ENCODE measurements at regions not wholly inside any gene's neighbourhood (a gene's known extent, or its start where the extent isn't known, plus 50 kb on each side); places are given as distances from the start of the nearest gene placed in this dataset.

GRCh38 chr15:26294059-26294689 lies 431.0 kb upstream of the ATP10A start:
- Histone ChIP-seq H2BK5ac (ENCODE audit: low read length) (no peak overlapping the region), H3K79me1 (ENCODE audit: low read length) (no peaks in the 10 kb centered on the region), H3K23ac (ENCODE audit: low read length) (no peak overlapping the region), H2BK15ac (replicated peaks; ENCODE audit: low read depth) (no peak overlapping the region), H2BK120ac (ENCODE audit: low read depth, low read length) (no peak overlapping the region), H3K79me2 (ENCODE audit: control insufficient read depth, insufficient read depth, low read length) (no peaks in the 10 kb centered on the region), H4K8ac (ENCODE audit: low read depth, low read length) (no peak overlapping the region), H4K5ac (ENCODE audit: low read length) (no peak overlapping the region), H3K27me3 (ENCODE audit: insufficient read depth, low read length, poor library complexity) (no peaks in the 10 kb centered on the region), H3K4me2 (ENCODE audit: low read length) (no peak overlapping the region), H2AK5ac (ENCODE audit: low read length) (no peak overlapping the region), H3K9ac (ENCODE audit: low read length) (no peak overlapping the region), H3K56ac (ENCODE audit: low read length) (no peak overlapping the region), H3K18ac (ENCODE audit: low read length) (no peak overlapping the region), H3K4me3 (ENCODE audit: low read length) (no peak overlapping the region), H3K4me1 (ENCODE audit: control insufficient read depth, low read depth, low read length) (no peaks in the 10 kb centered on the region), H3K4ac (ENCODE audit: low read depth, low read length) (no peak overlapping the region), H3K36me3 (ENCODE audit: control insufficient read depth, insufficient read depth, low read length) (no peaks in the 10 kb centered on the region), H3K27ac (ENCODE audit: low read depth, low read length) (no peak overlapping the region)
- DNase-seq = peak; percentile 85
- no CpG with 5 or more reads among the region's 5 CpGs for WGBS (ENCODE audit: extremely low coverage, insufficient coverage, low lambda C conversion rate)

GRCh38 chr15:26287381-26287780 lies 424.3 kb upstream of the ATP10A start:
- Histone ChIP-seq H3K27me3 (ENCODE audit: insufficient read depth, low read length, poor library complexity) (no peaks in the 10 kb centered on the region), H3K27ac (ENCODE audit: low read depth, low read length) (no peak overlapping the region), H3K4ac (ENCODE audit: low read depth, low read length) (no peak overlapping the region), H4K5ac (ENCODE audit: low read length) (no peak overlapping the region), H3K4me1 (ENCODE audit: control insufficient read depth, low read depth, low read length) (no peaks in the 10 kb centered on the region), H3K36me3 (ENCODE audit: control insufficient read depth, insufficient read depth, low read length) (no peaks in the 10 kb centered on the region), H3K79me2 (ENCODE audit: control insufficient read depth, insufficient read depth, low read length) (no peaks in the 10 kb centered on the region), H3K4me2 (ENCODE audit: low read length) (no peak overlapping the region), H2AK5ac (ENCODE audit: low read length) (no peak overlapping the region), H3K56ac (ENCODE audit: low read length) (no peak overlapping the region), H3K79me1 (ENCODE audit: low read length) (no peaks in the 10 kb centered on the region), H3K23ac (ENCODE audit: low read length) (no peak overlapping the region), H2BK120ac (ENCODE audit: low read depth, low read length) (no peak overlapping the region), H2BK15ac (replicated peaks; ENCODE audit: low read depth) (no peak overlapping the region), H3K18ac (ENCODE audit: low read length) (no peak overlapping the region), H4K8ac (ENCODE audit: low read depth, low read length) (no peak overlapping the region), H3K4me3 (ENCODE audit: low read length) (no peak overlapping the region), H2BK5ac (ENCODE audit: low read length) (no peak overlapping the region), H3K9ac (ENCODE audit: low read length) (no peak overlapping the region)
- peak; percentile 7 for DNase-seq

GRCh38 chr15:26280281-26280680 lies 417.2 kb upstream of the ATP10A start:
- no peaks in the 10 kb centered on the region for H3K79me2 ChIP-seq (ENCODE audit: control insufficient read depth, insufficient read depth, low read length)
- H3K18ac ChIP-seq (ENCODE audit: low read length) = no peak overlapping the region
- H3K9ac ChIP-seq (ENCODE audit: low read length) = no peak overlapping the region
- H4K5ac ChIP-seq (ENCODE audit: low read length) = no peak overlapping the region
- no peak overlapping the region for H2AK5ac ChIP-seq (ENCODE audit: low read length)
- H2BK5ac ChIP-seq (ENCODE audit: low read length) = no peak overlapping the region
- no peak overlapping the region for H3K27ac ChIP-seq (ENCODE audit: low read depth, low read length)
- no peak overlapping the region for H3K23ac ChIP-seq (ENCODE audit: low read length)
- no peak overlapping the region for H2BK15ac ChIP-seq (replicated peaks; ENCODE audit: low read depth)
- H3K4me2 ChIP-seq (ENCODE audit: low read length) = no peak overlapping the region
- no peaks in the 10 kb centered on the region for H3K27me3 ChIP-seq (ENCODE audit: insufficient read depth, low read length, poor library complexity)
- no peaks in the 10 kb centered on the region for H3K4me1 ChIP-seq (ENCODE audit: control insufficient read depth, low read depth, low read length)
- H3K56ac ChIP-seq (ENCODE audit: low read length) = no peak overlapping the region
- H3K4me3 ChIP-seq (ENCODE audit: low read length) = no peak overlapping the region
- H3K79me1 ChIP-seq (ENCODE audit: low read length) = no peaks in the 10 kb centered on the region
- H3K36me3 ChIP-seq (ENCODE audit: control insufficient read depth, insufficient read depth, low read length) = no peaks in the 10 kb centered on the region
- no peak overlapping the region for H4K8ac ChIP-seq (ENCODE audit: low read depth, low read length)
- no peak for DNase-seq
- no CpG with 5 or more reads among the region's 1 CpG for WGBS (ENCODE audit: extremely low coverage, insufficient coverage, low lambda C conversion rate)
- no peak overlapping the region for H3K4ac ChIP-seq (ENCODE audit: low read depth, low read length)
- H2BK120ac ChIP-seq (ENCODE audit: low read depth, low read length) = no peak overlapping the region

- H3K79me1 ChIP-seq (ENCODE audit: low read length) = no peaks in the 10 kb centered on the region
- no peak overlapping the region for H3K18ac ChIP-seq (ENCODE audit: low read length)
- no peaks in the 10 kb centered on the region for H3K36me3 ChIP-seq (ENCODE audit: control insufficient read depth, insufficient read depth, low read length)
- WGBS (ENCODE audit: extremely low coverage, insufficient coverage, low lambda C conversion rate) = no CpG with 5 or more reads among the region's 6 CpGs
- no peaks in the 10 kb centered on the region for H3K79me2 ChIP-seq (ENCODE audit: control insufficient read depth, insufficient read depth, low read length)
- H2AK5ac ChIP-seq (ENCODE audit: low read length) = no peak overlapping the region
- no peaks in the 10 kb centered on the region for H3K27me3 ChIP-seq (ENCODE audit: insufficient read depth, low read length, poor library complexity)
- no peak for DNase-seq
- no peak overlapping the region for H3K4me3 ChIP-seq (ENCODE audit: low read length)
- H3K4me2 ChIP-seq (ENCODE audit: low read length) = no peak overlapping the region
- no peak overlapping the region for H3K9ac ChIP-seq (ENCODE audit: low read length)
- H2BK120ac ChIP-seq (ENCODE audit: low read depth, low read length) = no peak overlapping the region
- H4K5ac ChIP-seq (ENCODE audit: low read length) = no peak overlapping the region
- H3K4ac ChIP-seq (ENCODE audit: low read depth, low read length) = no peak overlapping the region
- no peak overlapping the region for H3K23ac ChIP-seq (ENCODE audit: low read length)
- H3K56ac ChIP-seq (ENCODE audit: low read length) = no peak overlapping the region
- H3K4me1 ChIP-seq (ENCODE audit: control insufficient read depth, low read depth, low read length) = no peaks in the 10 kb centered on the region
- H3K27ac ChIP-seq (ENCODE audit: low read depth, low read length) = no peak overlapping the region
- H4K8ac ChIP-seq (ENCODE audit: low read depth, low read length) = no peak overlapping the region
- H2BK5ac ChIP-seq (ENCODE audit: low read length) = no peak overlapping the region
- H2BK15ac ChIP-seq (replicated peaks; ENCODE audit: low read depth) = no peak overlapping the region
Observed at GRCh38 chr15:26261966-26262365, 398.8 kb upstream of the ATP10A start.

DNA sequence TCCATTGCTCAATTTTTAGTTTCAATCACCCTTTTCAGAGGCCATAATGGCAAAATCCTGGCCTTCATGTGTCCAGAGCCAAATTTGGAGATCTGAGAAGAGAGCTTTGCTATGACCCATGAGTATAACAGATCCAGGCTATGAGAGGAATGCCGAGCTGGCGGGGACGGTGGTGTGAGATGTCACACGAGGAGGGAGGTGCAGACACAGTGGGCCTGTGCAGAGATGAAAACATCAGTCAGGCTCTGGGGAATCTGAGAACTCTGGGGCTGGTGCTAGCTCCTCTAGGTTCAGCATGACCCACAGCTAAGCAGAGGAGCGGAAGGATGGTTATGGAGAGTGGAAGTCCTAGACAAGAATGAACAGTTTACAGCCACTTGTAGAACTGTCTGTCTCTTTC lies 398.3 kb upstream of the ATP10A start:
- Histone ChIP-seq H3K79me1 (ENCODE audit: low read length) (no peaks in the 10 kb centered on the region), H3K27me3 (ENCODE audit: insufficient read depth, low read length, poor library complexity) (no peaks in the 10 kb centered on the region), H2BK120ac (ENCODE audit: low read depth, low read length) (no peak overlapping the region)

DNA sequence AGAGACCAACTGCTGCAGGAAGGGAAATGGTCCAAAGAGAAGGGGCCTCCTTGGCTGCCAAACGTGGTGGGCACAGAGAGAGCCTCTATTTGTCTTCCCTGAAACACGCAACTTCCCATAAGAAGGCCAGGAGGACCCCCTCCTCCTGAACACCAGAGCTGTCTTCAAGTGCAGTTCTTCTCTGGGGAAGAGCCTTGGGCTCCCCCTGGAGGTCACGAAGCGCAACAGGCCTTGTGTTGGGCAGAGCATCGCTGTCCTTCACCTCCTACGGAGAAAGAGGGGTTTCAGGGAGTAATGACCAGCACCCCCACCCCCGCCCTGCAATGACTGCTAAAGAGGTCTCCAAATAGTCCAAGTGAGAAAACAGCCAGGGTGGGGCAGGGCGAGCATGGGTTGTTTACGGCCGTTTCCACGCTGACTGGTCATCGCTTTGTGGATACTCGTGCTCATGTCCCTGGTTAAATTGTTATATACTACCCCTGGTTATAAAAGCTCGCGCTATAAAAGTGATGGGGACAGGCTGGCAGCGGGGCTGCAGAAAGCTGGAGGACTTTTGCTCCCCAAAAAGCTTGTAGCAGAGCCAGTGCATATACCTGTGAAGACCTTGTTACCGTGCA lies 397.5 kb upstream of the ATP10A start:
- Histone ChIP-seq H3K9ac (ENCODE audit: low read length) (no peak overlapping the region), H3K36me3 (ENCODE audit: control insufficient read depth, insufficient read depth, low read length) (no peaks in the 10 kb centered on the region), H3K79me1 (ENCODE audit: low read length) (no peaks in the 10 kb centered on the region), H2BK120ac (ENCODE audit: low read depth, low read length) (no peak overlapping the region), H2BK15ac (replicated peaks; ENCODE audit: low read depth) (no peak overlapping the region), H3K27me3 (ENCODE audit: insufficient read depth, low read length, poor library complexity) (no peaks in the 10 kb centered on the region), H3K79me2 (ENCODE audit: control insufficient read depth, insufficient read depth, low read length) (no peaks in the 10 kb centered on the region), H3K4me2 (ENCODE audit: low read length) (no peak overlapping the region), H2BK5ac (ENCODE audit: low read length) (no peak overlapping the region), H3K4ac (ENCODE audit: low read depth, low read length) (no peak overlapping the region), H3K4me1 (ENCODE audit: control insufficient read depth, low read depth, low read length) (no peaks in the 10 kb centered on the region), H2AK5ac (ENCODE audit: low read length) (no peak overlapping the region), H3K27ac (ENCODE audit: low read depth, low read length) (no peak overlapping the region), H4K5ac (ENCODE audit: low read length) (no peak overlapping the region), H3K23ac (ENCODE audit: low read length) (no peak overlapping the region), H3K56ac (ENCODE audit: low read length) (no peak overlapping the region), H4K8ac (ENCODE audit: low read depth, low read length) (no peak overlapping the region), H3K18ac (ENCODE audit: low read length) (no peak overlapping the region), H3K4me3 (ENCODE audit: low read length) (no peak overlapping the region)
- peak; percentile 84 for DNase-seq
- no CpG with 5 or more reads among the region's 17 CpGs for WGBS (ENCODE audit: extremely low coverage, insufficient coverage, low lambda C conversion rate)

More for the DNA sequence above, 398.3 kb upstream of the ATP10A start:
- H3K79me2 ChIP-seq (ENCODE audit: control insufficient read depth, insufficient read depth, low read length) = no peaks in the 10 kb centered on the region
- no peak overlapping the region for H3K4ac ChIP-seq (ENCODE audit: low read depth, low read length)
- no peak overlapping the region for H4K8ac ChIP-seq (ENCODE audit: low read depth, low read length)
- no CpG with 5 or more reads among the region's 5 CpGs for WGBS (ENCODE audit: extremely low coverage, insufficient coverage, low lambda C conversion rate)
- no peak overlapping the region for H3K27ac ChIP-seq (ENCODE audit: low read depth, low read length)
- no peaks in the 10 kb centered on the region for H3K36me3 ChIP-seq (ENCODE audit: control insufficient read depth, insufficient read depth, low read length)
- no peak overlapping the region for H3K9ac ChIP-seq (ENCODE audit: low read length)
- DNase-seq = no peak
- no peak overlapping the region for H3K23ac ChIP-seq (ENCODE audit: low read length)
- H2AK5ac ChIP-seq (ENCODE audit: low read length) = no peak overlapping the region
- no peak overlapping the region for H3K4me3 ChIP-seq (ENCODE audit: low read length)
- H3K18ac ChIP-seq (ENCODE audit: low read length) = no peak overlapping the region
- no peaks in the 10 kb centered on the region for H3K4me1 ChIP-seq (ENCODE audit: control insufficient read depth, low read depth, low read length)
- H3K4me2 ChIP-seq (ENCODE audit: low read length) = no peak overlapping the region
- H4K5ac ChIP-seq (ENCODE audit: low read length) = no peak overlapping the region
- H2BK15ac ChIP-seq (replicated peaks; ENCODE audit: low read depth) = no peak overlapping the region
- no peak overlapping the region for H3K56ac ChIP-seq (ENCODE audit: low read length)
- H2BK5ac ChIP-seq (ENCODE audit: low read length) = no peak overlapping the region
